ENCODE measurements at regions not wholly inside any gene's neighbourhood (a gene's known extent, or its start where the extent isn't known, plus 50 kb on each side); places are given as distances from the start of the nearest gene placed in this dataset.
"Not testable (repeated sequence)": the region's sequence is repeated elsewhere in the genome, so short reads cannot be mapped to it uniquely, and the experiment has no call there.

GRCh38 chr18:961644-962355 lies 57.1 kb downstream of the ADCYAP1 start:
- peak; percentile 16 for DNase-seq

DNA sequence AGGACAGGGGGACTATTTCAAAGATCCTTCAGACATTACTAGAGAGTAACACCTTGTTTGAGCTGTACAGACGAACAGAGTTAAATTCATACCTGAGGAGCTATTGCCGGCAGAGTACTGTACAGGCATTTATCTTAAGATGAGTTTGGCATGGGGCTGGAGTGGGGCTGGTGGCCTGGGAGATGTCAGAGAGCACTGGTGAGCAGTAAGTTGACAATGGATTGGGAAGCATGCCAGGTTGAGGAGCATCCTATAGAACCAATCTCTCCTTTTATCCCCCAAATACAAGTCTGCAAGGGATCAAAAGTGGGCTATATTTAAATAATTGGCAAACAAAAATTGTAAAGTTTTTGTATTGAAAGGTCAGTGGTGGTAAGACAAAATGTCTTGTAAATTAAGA lies 58.6 kb downstream of the ADCYAP1 start:
- no peak for DNase-seq

GRCh38 chr18:965921-966758 lies 61.5 kb downstream of the ADCYAP1 start:
- no peak for DNase-seq

- no peak for DNase-seq
Measured at GRCh38 chr18:966759-967576, 62.3 kb downstream of the ADCYAP1 start.

GRCh38 chr18:968910-969309 lies 64.2 kb downstream of the ADCYAP1 start:
- not testable (repeated sequence) for DNase-seq

GRCh38 chr18:969311-969710 lies 64.6 kb downstream of the ADCYAP1 start:
- DNase-seq = not testable (repeated sequence)

DNA sequence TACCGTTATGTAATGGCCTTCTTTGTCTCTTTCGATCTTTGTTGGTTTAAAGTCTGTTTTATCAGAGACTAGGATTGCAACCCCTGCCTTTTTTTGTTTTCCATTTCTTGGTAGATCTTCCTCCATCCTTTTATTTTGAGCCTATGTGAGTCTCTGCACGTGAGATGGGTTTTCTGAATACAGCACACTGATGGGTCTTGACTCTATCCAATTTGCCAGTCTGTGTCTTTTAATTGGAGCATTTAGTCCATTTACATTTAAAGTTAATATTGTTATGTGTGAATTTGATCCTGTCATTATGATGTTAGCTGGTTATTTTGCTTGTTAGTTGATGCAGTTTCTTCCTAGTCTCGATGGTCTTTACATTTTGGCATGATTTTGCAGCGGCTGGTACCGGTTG lies 69.9 kb downstream of the ADCYAP1 start:
- not testable (repeated sequence) for DNase-seq

DNA sequence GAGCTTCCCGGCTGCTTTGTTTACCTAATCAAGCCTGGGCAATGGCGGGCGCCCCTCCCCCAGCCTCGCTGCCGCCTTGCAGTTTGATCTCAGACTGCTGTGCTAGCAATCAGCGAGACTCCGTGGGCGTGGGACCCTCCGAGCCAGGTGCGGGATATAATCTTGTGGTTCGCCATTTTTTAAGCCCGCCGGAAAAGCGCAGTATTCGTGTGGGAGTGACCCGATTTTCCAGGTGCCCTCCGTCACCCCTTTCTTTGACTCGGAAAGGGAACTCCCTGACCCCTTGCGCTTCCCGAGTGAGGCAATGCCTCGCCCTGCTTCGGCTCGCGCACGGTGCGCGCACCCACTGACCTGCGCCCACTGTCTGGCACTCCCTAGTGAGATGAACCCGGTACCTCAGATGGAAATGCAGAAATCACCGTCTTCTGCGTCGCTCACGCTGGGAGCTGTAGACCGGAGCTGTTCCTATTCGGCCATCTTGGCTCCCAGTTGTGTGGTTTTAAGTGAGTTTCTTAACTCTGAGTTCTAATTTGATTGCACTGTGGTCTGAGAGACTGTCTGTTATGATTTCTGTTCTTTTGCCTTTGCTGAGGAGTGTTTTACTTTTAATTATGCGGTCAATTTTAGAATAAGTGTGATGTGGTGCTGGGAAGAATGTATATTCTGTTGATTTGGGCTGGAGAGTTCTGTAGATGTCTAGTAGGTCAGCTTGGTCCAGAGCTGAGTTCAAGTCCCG lies 71.9 kb downstream of the ADCYAP1 start:
- DNase-seq = not testable (repeated sequence)

DNA sequence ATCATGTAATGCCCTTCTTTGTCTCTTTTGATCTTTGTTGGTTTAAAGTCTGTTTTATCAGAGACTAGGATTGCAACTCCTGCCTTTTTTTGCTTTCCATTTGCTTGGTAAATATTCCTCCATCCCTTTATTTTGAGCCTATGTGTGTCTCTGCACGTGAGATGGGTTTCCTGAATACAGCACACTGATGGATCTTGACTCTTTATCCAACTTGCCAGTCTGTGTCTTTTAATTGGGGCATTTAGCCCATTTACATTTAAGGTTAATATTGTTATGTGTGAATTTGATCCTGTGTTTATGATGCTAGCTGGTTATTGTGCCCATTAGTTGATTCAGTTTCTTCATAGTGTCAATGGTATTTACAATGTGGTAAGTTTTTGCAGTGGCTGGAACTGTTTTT lies 72.7 kb downstream of the ADCYAP1 start:
- not testable (repeated sequence) for DNase-seq

GRCh38 chr18:977732-978131 lies 73.1 kb downstream of the ADCYAP1 start:
- not testable (repeated sequence) for DNase-seq

DNA sequence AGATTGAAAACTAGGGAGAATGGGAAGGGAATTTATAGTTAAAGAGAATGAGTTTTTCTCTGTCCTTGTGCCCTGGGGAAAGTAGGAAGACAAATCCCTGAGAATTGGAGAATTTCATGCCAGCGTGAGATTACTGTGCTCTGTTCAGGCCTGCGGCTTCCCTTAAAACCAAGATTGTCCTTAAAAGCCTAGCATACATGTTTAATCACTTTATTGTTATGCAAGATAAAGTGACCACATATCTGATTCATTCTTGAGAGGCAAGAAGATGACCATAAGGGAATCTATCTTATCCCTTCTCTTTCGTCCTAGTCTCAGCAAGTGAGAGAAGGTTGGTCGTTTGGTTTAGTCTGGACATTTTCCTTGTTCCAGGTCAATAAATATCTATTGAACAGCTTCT lies 75.9 kb downstream of the ADCYAP1 start:
- no peak for DNase-seq

DNA sequence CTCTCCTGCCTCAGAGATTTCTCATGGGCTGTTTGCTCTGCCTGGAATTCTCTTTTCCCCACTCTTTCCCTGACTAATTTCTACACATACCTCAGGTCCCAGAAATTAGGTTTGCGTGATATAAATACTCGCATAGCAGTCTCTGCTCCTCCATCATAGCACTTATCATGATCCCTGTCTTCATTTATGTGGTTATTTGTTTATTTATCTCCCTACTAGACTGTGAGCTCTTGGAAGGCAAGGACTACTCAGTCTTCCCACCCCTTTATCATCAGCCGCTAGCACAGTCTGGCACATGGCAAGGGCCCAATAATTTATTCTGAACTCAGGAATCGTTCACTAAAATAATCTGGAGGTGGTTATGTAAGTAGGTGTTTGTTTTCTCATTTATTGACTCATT lies 79.3 kb downstream of the ADCYAP1 start:
- DNase-seq = no peak

GRCh38 chr18:985212-985661 lies 80.6 kb downstream of the ADCYAP1 start:
- no peak for DNase-seq

GRCh38 chr18:986051-986450 lies 81.4 kb downstream of the ADCYAP1 start:
- no peak for DNase-seq

DNA sequence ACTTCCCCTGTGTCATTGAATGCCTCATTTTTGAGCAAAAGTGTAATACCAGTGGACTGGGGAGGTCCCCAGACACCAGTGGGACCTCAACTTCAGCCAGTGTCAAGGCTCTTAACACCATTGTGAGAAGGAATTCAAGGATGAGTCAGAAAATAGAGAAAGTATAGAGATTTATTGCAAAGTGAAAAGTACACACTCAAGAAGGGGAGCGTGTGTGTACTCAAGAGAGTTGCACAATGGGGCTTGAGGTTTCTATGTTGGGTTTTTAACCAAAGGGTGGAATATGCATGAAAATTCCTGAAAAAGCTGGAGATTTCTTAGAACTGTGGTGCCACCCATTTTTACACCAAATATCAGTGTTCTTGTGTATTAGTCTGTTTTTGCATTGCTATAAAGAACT lies 81.9 kb downstream of the ADCYAP1 start:
- no peak for DNase-seq

- no peak for DNase-seq
Measured at GRCh38 chr18:987325-988186, 82.9 kb downstream of the ADCYAP1 start.

GRCh38 chr18:989425-989824 lies 84.8 kb downstream of the ADCYAP1 start:
- no peak for DNase-seq

DNA sequence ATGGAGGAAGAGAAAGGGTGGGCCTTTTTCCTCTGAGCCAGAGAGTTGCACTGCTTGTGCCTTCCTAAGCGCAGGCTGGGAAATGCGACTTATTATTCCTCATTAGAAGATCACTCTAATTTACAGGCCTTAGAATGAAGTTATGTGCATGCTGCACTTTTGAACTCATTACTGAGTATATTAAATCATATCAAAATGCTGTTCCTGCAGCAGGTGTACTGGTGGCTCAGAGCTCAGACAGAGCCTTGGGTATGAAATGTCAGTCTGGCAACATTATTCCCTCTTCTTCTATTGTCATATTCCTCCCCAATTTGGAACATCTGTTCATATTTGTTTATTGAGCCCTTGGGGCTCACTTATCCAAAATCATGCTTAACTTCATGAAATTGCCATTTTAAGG lies 85.5 kb downstream of the ADCYAP1 start:
- no peak for DNase-seq

- DNase-seq = no peak
Measured at GRCh38 chr18:991441-991840, 86.8 kb downstream of the ADCYAP1 start.

GRCh38 chr18:993560-993959 lies 88.9 kb downstream of the ADCYAP1 start:
- DNase-seq = no peak

DNA sequence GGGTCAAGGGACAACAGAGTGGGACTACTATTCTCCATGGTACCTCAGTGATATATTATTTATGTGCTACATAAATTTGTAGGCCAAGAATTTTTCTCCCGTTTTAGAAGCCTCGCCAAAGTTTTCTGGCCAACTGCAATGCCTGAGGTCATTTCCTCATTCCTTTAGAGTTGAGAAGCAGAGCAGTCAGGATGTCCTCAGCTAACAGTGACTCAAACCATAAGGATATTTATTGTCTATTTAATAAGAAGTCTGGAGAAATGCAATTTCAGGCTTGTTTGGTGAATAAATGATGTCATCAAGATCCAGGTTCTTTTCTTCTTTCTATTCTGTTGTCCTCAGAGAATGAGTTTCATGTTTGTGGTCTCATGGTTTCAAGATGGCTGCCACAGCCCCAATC lies 91.0 kb downstream of the ADCYAP1 start:
- DNase-seq = no peak

DNA sequence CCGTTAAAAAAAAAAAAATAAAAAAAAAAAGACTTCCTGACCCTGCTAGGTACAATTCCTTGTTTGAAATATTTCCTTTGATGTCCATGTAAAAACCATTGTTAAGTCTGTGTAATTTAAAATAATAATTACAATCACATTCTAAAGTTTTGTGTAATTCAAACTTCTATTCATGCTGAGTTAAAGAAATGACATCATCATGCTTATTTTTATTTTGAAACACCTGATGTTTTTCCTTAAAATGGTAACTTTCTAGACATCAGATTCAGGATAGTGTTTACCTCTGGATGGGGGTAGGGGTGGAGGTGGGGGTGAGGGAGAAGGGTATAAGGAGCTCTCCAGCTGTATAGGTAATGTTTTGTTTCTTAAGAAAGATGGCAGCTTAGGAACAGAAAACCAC lies 92.8 kb downstream of the ADCYAP1 start:
- DNase-seq = no peak
